ENCODE measurements at regions not wholly inside any gene's neighbourhood (a gene's known extent, or its start where the extent isn't known, plus 50 kb on each side); places are given as distances from the start of the nearest gene placed in this dataset.
"Not testable (repeated sequence)": the region's sequence is repeated elsewhere in the genome, so short reads cannot be mapped to it uniquely, and the experiment has no call there.

GRCh38 chr12:131310227-131310969, 356.7 kb downstream of the ADGRD1 start:
- not testable (repeated sequence) for H3K4me1 Mint-ChIP-seq (ENCODE audit: low read depth)

GRCh38 chr12:131311279-131311722, 357.6 kb downstream of the ADGRD1 start:
- H3K27me3 Mint-ChIP-seq, result peaks cover 15% of the 10 kb centered on the region
- H3K4me1 Mint-ChIP-seq (ENCODE audit: low read depth); H3K9me3 Mint-ChIP-seq; H3K36me3 Mint-ChIP-seq (ENCODE audit: low read depth); H3K4me3 Mint-ChIP-seq; H3K27ac Mint-ChIP-seq: not testable (repeated sequence)

More at GRCh38 chr12:131310227-131310969, 356.7 kb downstream of the ADGRD1 start:
- not testable (repeated sequence) for H3K36me3 Mint-ChIP-seq (ENCODE audit: low read depth); H3K27ac Mint-ChIP-seq; H3K4me3 Mint-ChIP-seq; H3K9me3 Mint-ChIP-seq
- peaks cover 15% of the 10 kb centered on the region for H3K27me3 Mint-ChIP-seq

GRCh38 chr12:131311764-131312163, 358.1 kb downstream of the ADGRD1 start:
- no peaks in the 10 kb centered on the region for H3K9me3 Mint-ChIP-seq
- peaks cover 15% of the 10 kb centered on the region for H3K27me3 Mint-ChIP-seq
- H3K27ac Mint-ChIP-seq, result no peak overlapping the region
- no peak overlapping the region for H3K4me3 Mint-ChIP-seq
- H3K4me1 Mint-ChIP-seq (ENCODE audit: low read depth), result no peaks in the 10 kb centered on the region
- H3K36me3 Mint-ChIP-seq (ENCODE audit: low read depth), result no peaks in the 10 kb centered on the region

- peaks cover 15% of the 10 kb centered on the region for H3K27me3 Mint-ChIP-seq
- H3K4me1 Mint-ChIP-seq (ENCODE audit: low read depth); H3K4me3 Mint-ChIP-seq; H3K36me3 Mint-ChIP-seq (ENCODE audit: low read depth); H3K27ac Mint-ChIP-seq; H3K9me3 Mint-ChIP-seq: not testable (repeated sequence)
Measured at GRCh38 chr12:131312382-131312781, 358.7 kb downstream of the ADGRD1 start.

- Mint-ChIP-seq H3K36me3 (ENCODE audit: low read depth) (no peaks in the 10 kb centered on the region), H3K4me3 (no peak overlapping the region), H3K27me3 (peaks cover 15% of the 10 kb centered on the region), H3K27ac (no peak overlapping the region), H3K4me1 (ENCODE audit: low read depth) (no peaks in the 10 kb centered on the region), H3K9me3 (peaks cover 4% of the 10 kb centered on the region)
Measured at GRCh38 chr12:131312793-131313545, 359.3 kb downstream of the ADGRD1 start.

- no peak overlapping the region for H3K27ac Mint-ChIP-seq
- no peak overlapping the region for H3K4me3 Mint-ChIP-seq
- H3K36me3 Mint-ChIP-seq (ENCODE audit: low read depth), result no peaks in the 10 kb centered on the region
- H3K4me1 Mint-ChIP-seq (ENCODE audit: low read depth), result no peaks in the 10 kb centered on the region
- H3K9me3 Mint-ChIP-seq, result peaks cover 7% of the 10 kb centered on the region
- H3K27me3 Mint-ChIP-seq, result peaks cover 15% of the 10 kb centered on the region
Measured at GRCh38 chr12:131313635-131314034, 359.9 kb downstream of the ADGRD1 start.

GRCh38 chr12:131314524-131315090, 360.9 kb downstream of the ADGRD1 start:
- H3K4me3 Mint-ChIP-seq, result no peak overlapping the region
- no peak overlapping the region for H3K27ac Mint-ChIP-seq
- no peaks in the 10 kb centered on the region for H3K36me3 Mint-ChIP-seq (ENCODE audit: low read depth)
- H3K9me3 Mint-ChIP-seq, result peaks cover 8% of the 10 kb centered on the region
- peaks cover 15% of the 10 kb centered on the region for H3K27me3 Mint-ChIP-seq
- no peaks in the 10 kb centered on the region for H3K4me1 Mint-ChIP-seq (ENCODE audit: low read depth)

GRCh38 chr12:131315601-131316000, 361.9 kb downstream of the ADGRD1 start:
- Mint-ChIP-seq H3K36me3 (ENCODE audit: low read depth) (no peaks in the 10 kb centered on the region), H3K27me3 (peaks cover 11% of the 10 kb centered on the region), H3K4me3 (no peak overlapping the region), H3K27ac (no peak overlapping the region), H3K4me1 (ENCODE audit: low read depth) (no peaks in the 10 kb centered on the region), H3K9me3 (peaks cover 11% of the 10 kb centered on the region)

- H3K36me3 Mint-ChIP-seq (ENCODE audit: low read depth), result no peaks in the 10 kb centered on the region
- no peak overlapping the region for H3K27ac Mint-ChIP-seq
Measured at GRCh38 chr12:131316388-131316787, 362.7 kb downstream of the ADGRD1 start.

GRCh38 chr12:131318045-131318685, 364.5 kb downstream of the ADGRD1 start:
- H3K27ac Mint-ChIP-seq, result no peak overlapping the region
- peaks cover 18% of the 10 kb centered on the region for H3K9me3 Mint-ChIP-seq
- peaks cover 9% of the 10 kb centered on the region for H3K27me3 Mint-ChIP-seq
- H3K36me3 Mint-ChIP-seq (ENCODE audit: low read depth), result no peaks in the 10 kb centered on the region
- H3K4me1 Mint-ChIP-seq (ENCODE audit: low read depth), result no peaks in the 10 kb centered on the region
- no peak overlapping the region for H3K4me3 Mint-ChIP-seq

More at GRCh38 chr12:131316388-131316787, 362.7 kb downstream of the ADGRD1 start:
- peaks cover 11% of the 10 kb centered on the region for H3K27me3 Mint-ChIP-seq
- H3K4me1 Mint-ChIP-seq (ENCODE audit: low read depth), result no peaks in the 10 kb centered on the region
- no peak overlapping the region for H3K4me3 Mint-ChIP-seq
- H3K9me3 Mint-ChIP-seq, result peaks cover 13% of the 10 kb centered on the region

GRCh38 chr12:131321988-131322387, 368.3 kb downstream of the ADGRD1 start:
- no peak overlapping the region for H3K4me3 Mint-ChIP-seq
- no peak overlapping the region for H3K27ac Mint-ChIP-seq
- H3K4me1 Mint-ChIP-seq (ENCODE audit: low read depth), result no peaks in the 10 kb centered on the region
- H3K36me3 Mint-ChIP-seq (ENCODE audit: low read depth), result no peaks in the 10 kb centered on the region
- H3K27me3 Mint-ChIP-seq, result peaks cover 5% of the 10 kb centered on the region
- peaks cover 18% of the 10 kb centered on the region for H3K9me3 Mint-ChIP-seq

GRCh38 chr12:131322460-131322859, 368.8 kb downstream of the ADGRD1 start:
- H3K36me3 Mint-ChIP-seq (ENCODE audit: low read depth); H3K4me3 Mint-ChIP-seq; H3K27me3 Mint-ChIP-seq; H3K4me1 Mint-ChIP-seq (ENCODE audit: low read depth); H3K27ac Mint-ChIP-seq: not testable (repeated sequence)
- peaks cover 18% of the 10 kb centered on the region for H3K9me3 Mint-ChIP-seq

- H3K9me3 Mint-ChIP-seq, result peaks cover 11% of the 10 kb centered on the region
- no peak overlapping the region for H3K27ac Mint-ChIP-seq
- peaks cover 8% of the 10 kb centered on the region for H3K27me3 Mint-ChIP-seq
- no peaks in the 10 kb centered on the region for H3K4me1 Mint-ChIP-seq (ENCODE audit: low read depth)
- no peaks in the 10 kb centered on the region for H3K36me3 Mint-ChIP-seq (ENCODE audit: low read depth)
- H3K4me3 Mint-ChIP-seq, result no peak overlapping the region
Measured at GRCh38 chr12:131323879-131324278, 370.2 kb downstream of the ADGRD1 start.

- H3K4me1 Mint-ChIP-seq (ENCODE audit: low read depth), result no peaks in the 10 kb centered on the region
- no peak overlapping the region for H3K4me3 Mint-ChIP-seq
- no peaks in the 10 kb centered on the region for H3K36me3 Mint-ChIP-seq (ENCODE audit: low read depth)
- H3K9me3 Mint-ChIP-seq, result no peaks in the 10 kb centered on the region
- peaks cover 8% of the 10 kb centered on the region for H3K27me3 Mint-ChIP-seq
- no peak overlapping the region for H3K27ac Mint-ChIP-seq
Measured at GRCh38 chr12:131327521-131328488, 374.1 kb downstream of the ADGRD1 start.
